SK-N-SH (cell line): ENCODE measurements at regions not wholly inside any gene's neighbourhood (a gene's known extent, or its start where the extent isn't known, plus 50 kb on each side); places are given as distances from the start of the nearest gene placed in this dataset.

Source experiments
- CTCF ChIA-PET: fragments of 300-600, 350-600 bp; formaldehyde crosslinking; extraction: SDS; loops from one replicate; lab custom pipeline; 2021; lab: Yijun Ruan, JAX
- POLR2A ChIA-PET: fragments of 350-600 bp; sonication (Branson Sonifier 250); formaldehyde crosslinking; extraction: SDS; loops from one replicate; lab custom pipeline; 2020; ENCODE audit warnings: antibody characterized with exemption, inconsistent platforms; lab: Yijun Ruan, JAX
- DNase-seq: peaks from one replicate; pipeline ENCODE4 v3.0.0; 2012
- H2AFZ ChIP-seq: fragments of 200-600 bp; sonication (generic); 2 replicates; pipeline ENCODE4 v1.8.1; 2016; ENCODE audit warnings: antibody characterized with exemption, mild to moderate bottlenecking, low read depth
- H3F3A ChIP-seq: fragments of 200-600 bp; sonication (generic); replicated peaks from 2 replicates; pipeline ENCODE3; 2016; ENCODE audit warnings: antibody characterized with exemption, mild to moderate bottlenecking; ENCODE audit not compliant: insufficient read depth
- H3K27ac ChIP-seq, 2 experiments: fragments of 200-500 bp in 1 of 2; fragments of 200-600 bp in 1 of 2; sonication (Bioruptor generic) in 1 of 2; sonication (generic), shearing (Covaris generic) in 1 of 2; 2 replicates each; pipeline versions ENCODE4 v1.5.1 to v1.6.1; 2014 to 2016; ENCODE audit warnings: low read depth in 2 of 2, inconsistent platforms in 1 of 2, low read length in 1 of 2, mild to moderate bottlenecking in 1 of 2, mixed read lengths in 1 of 2
- H3K27me3 ChIP-seq: fragments of 200-600 bp; sonication (generic), shearing (Covaris generic); 2 replicates; pipeline ENCODE4 v1.6.1; 2016; ENCODE audit warnings: mixed run types; ENCODE audit not compliant: insufficient read depth
- H3K36me3 ChIP-seq, 2 experiments: fragments of 200-500 bp in 1 of 2; fragments of 200-600 bp in 1 of 2; sonication (Bioruptor generic) in 1 of 2; sonication (generic) in 1 of 2; replicated peaks in 1 of 2; 2 replicates each; pipeline versions ENCODE3 to v1.5.1; 2014 to 2016; ENCODE audit warnings: low read length in 1 of 2, mild to moderate bottlenecking in 1 of 2; ENCODE audit not compliant: insufficient read depth in 2 of 2, control insufficient read depth in 1 of 2
- H3K4me1 ChIP-seq, 2 experiments: fragments of 200-500 bp in 1 of 2; fragments of 200-600 bp in 1 of 2; sonication (Bioruptor generic) in 1 of 2; sonication (generic), shearing (Covaris generic) in 1 of 2; 2 replicates each; pipeline versions ENCODE4 v1.5.1 to v1.6.1; 2014 to 2016; ENCODE audit warnings: low read depth in 1 of 2, low read length in 1 of 2, mixed run types in 1 of 2; ENCODE audit not compliant: insufficient read depth in 2 of 2, control insufficient read depth in 1 of 2
- H3K4me2 ChIP-seq: fragments of 200-600 bp; sonication (generic), shearing (Covaris generic); 2 replicates; pipeline ENCODE4 v1.6.1; 2017; ENCODE audit warnings: mixed run types
- H3K4me3 ChIP-seq, 2 experiments: fragments of 200-500 bp in 1 of 2; fragments of 200-600 bp in 1 of 2; sonication (Bioruptor generic) in 1 of 2; sonication (generic), shearing (Covaris generic) in 1 of 2; 2 replicates each; pipeline versions ENCODE4 v1.5.1 to v1.8.1; 2014 to 2016; ENCODE audit warnings: low read depth in 2 of 2, inconsistent platforms in 1 of 2, low read length in 1 of 2, mild to moderate bottlenecking in 1 of 2, mixed read lengths in 1 of 2, moderate library complexity in 1 of 2
- H3K79me2 ChIP-seq: fragments of 200-600 bp; sonication (generic); 2 replicates; pipeline ENCODE4 v1.8.1; 2017; ENCODE audit warnings: mild to moderate bottlenecking; ENCODE audit not compliant: insufficient read depth
- H3K9ac ChIP-seq: fragments of 200-600 bp; sonication (generic); 2 replicates; pipeline ENCODE4 v1.6.1; 2017; ENCODE audit warnings: mixed run types
- H3K9me2 ChIP-seq: fragments of 200-600 bp; sonication (generic); 2 replicates; pipeline ENCODE4 v1.6.1; 2017; ENCODE audit warnings: mixed run types
- H3K9me3 ChIP-seq: fragments of 200-600 bp; sonication (generic); 2 replicates; pipeline ENCODE4 v1.6.1; 2017; ENCODE audit warnings: mixed run types, mild to moderate bottlenecking, moderate library complexity
- H4K20me1 ChIP-seq: fragments of 200-600 bp; sonication (generic); 2 replicates; pipeline ENCODE4 v1.6.1; 2017; ENCODE audit warnings: mild to moderate bottlenecking, mixed run types; ENCODE audit not compliant: insufficient read depth
- CHD2 ChIP-seq: fragments of 150-350 bp; IDR thresholded peaks from 2 replicates; pipeline ENCODE4 v1.6.1; 2018; ENCODE audit warnings: low read length; ENCODE audit not compliant: partially characterized antibody
- EP300 ChIP-seq, 2 experiments: IDR thresholded peaks; 2 replicates each; pipeline versions ENCODE4 v1.4.0 to v1.6.1; 2012; ENCODE audit warnings: borderline replicate concordance in 1 of 2, low read depth in 1 of 2, low read length in 1 of 2
- FOSL2 ChIP-seq: IDR thresholded peaks from 2 replicates; pipeline ENCODE4 v1.4.0; 2012; ENCODE audit warnings: low read depth, mild to moderate bottlenecking, moderate library complexity, borderline replicate concordance
- FOXJ3 ChIP-seq: sonication (generic); formaldehyde crosslinking; IDR thresholded peaks from 2 replicates; pipeline ENCODE4 v1.5.1; 2020; ENCODE audit warnings: mild to moderate bottlenecking, missing genetic modification reagents
- JUND ChIP-seq: IDR thresholded peaks from 2 replicates; pipeline ENCODE4 v1.4.0; 2012
- NFIC ChIP-seq: IDR thresholded peaks from 2 replicates; pipeline ENCODE4 v1.4.0; 2012; ENCODE audit warnings: borderline replicate concordance
- PBX3 ChIP-seq: IDR thresholded peaks from 2 replicates; pipeline ENCODE4; 2012
- POLR2AphosphoS5 ChIP-seq: IDR thresholded peaks from 2 replicates; pipeline ENCODE4 v1.6.1; 2012; ENCODE audit warnings: low read depth, low read length
- RAD21 ChIP-seq: IDR thresholded peaks from 2 replicates; pipeline ENCODE4 v1.6.1; 2012; ENCODE audit warnings: mild to moderate bottlenecking, low read length
- RXRA ChIP-seq: IDR thresholded peaks from 2 replicates; pipeline ENCODE4 v1.4.0; 2012; ENCODE audit warnings: low read depth, mild to moderate bottlenecking, borderline replicate concordance
- SMC3 ChIP-seq: IDR thresholded peaks from 2 replicates; pipeline ENCODE4 v1.6.1; 2012; ENCODE audit warnings: low read depth, low read length, improper control_type of control experiment
- TAF1 ChIP-seq: IDR thresholded peaks from 2 replicates; pipeline ENCODE4 v1.6.1; 2012; ENCODE audit warnings: low read depth, mild to moderate bottlenecking, low read length, moderate library complexity, borderline replicate concordance
- TCF12 ChIP-seq: IDR thresholded peaks from 2 replicates; pipeline ENCODE4 v1.4.0; 2012
- USF2 ChIP-seq: fragments of 150-350 bp; IDR thresholded peaks from 2 replicates; pipeline ENCODE4 v1.6.1; 2017; ENCODE audit warnings: antibody characterized with exemption, low read length, low read depth, borderline replicate concordance
- WGBS: methylation state at CpG from one replicate; pipeline ENCODE4 v1.1.6; 2017; ENCODE audit warnings: low lambda C conversion rate; 5-methylcytosine and 5-hydroxymethylcytosine counted together
- TF ChIP-seq, protein P1 (sequence below): fragments of 200-600 bp; sonication (generic); IDR thresholded peaks from 2 replicates; pipeline ENCODE4 v1.6.1; 2017; ENCODE audit warnings: antibody characterized with exemption, mild to moderate bottlenecking, moderate library complexity
- TF ChIP-seq, protein P2 (sequence below): IDR thresholded peaks from 2 replicates; pipeline ENCODE4 v1.4.0; 2012; ENCODE audit warnings: low read depth, borderline replicate concordance

- POLR2A ChIA-PET, result no interaction called here
- Histone ChIP-seq H3K9me3 (no peaks in the 10 kb centered on the region), H3K4me1 (peaks cover 0 to 10% of the 10 kb centered on the region in 2 experiments; a peak in 2 of 4 replicates), H3F3A (no peaks in the 10 kb centered on the region), H3K36me3 (no peaks in the 10 kb centered on the region), H3K4me3 (no peak overlapping the region), H3K79me2 (no peaks in the 10 kb centered on the region), H2AFZ (no peak overlapping the region), H3K27me3 (no peaks in the 10 kb centered on the region), H3K9me2 (no peaks in the 10 kb centered on the region), H3K4me2 (no peak overlapping the region), H4K20me1 (no peaks in the 10 kb centered on the region), H3K27ac (peak overlapping the region; percentile 0 to 18; a peak in 3 of 4 replicates), H3K9ac (no peak overlapping the region)
- WGBS, result 53% methylated on average over 3 of the region's 3 CpGs
- no peak for DNase-seq
- CTCF ChIA-PET, result interaction anchor here (0.6 to 1.7 kb wide), 8 partner anchors 8 to 1385 kb away, joined by 3 to 5 read pairs (median 4); no protein-coding TSS in a partner anchor
- TF ChIP-seq PBX3 (peak; percentile 59; the same call in 1 of the 2 replicates), CHD2 (peak; percentile 16), RAD21 (peak; percentile 62), SMC3 (peak; percentile 39), USF2 (no peak), TCF12 (peak; percentile 53), FOXJ3 (CRISPR knock-in tag) (no peak), FOSL2 (peak; percentile 83; the same call in 1 of the 2 replicates), EP300 (IDR thresholded peaks at IDR 0.05; ENCODE audit: borderline replicate concordance in 1 of 2, low read depth in 1 of 2, low read length in 1 of 2) (peak; percentile 23 to 53; a peak in 1 of 4 replicates), POLR2AphosphoS5 (peak; percentile 26; the same call in 1 of the 2 replicates), NFIC (peak; percentile 61; the same call in 1 of the 2 replicates), JUND (peak; percentile 83), RXRA (0 out of 2 replicates have a peak, but pooled peaks have one; percentile 15), TAF1 (no peak)
- TF ChIP-seq, protein P1, sequence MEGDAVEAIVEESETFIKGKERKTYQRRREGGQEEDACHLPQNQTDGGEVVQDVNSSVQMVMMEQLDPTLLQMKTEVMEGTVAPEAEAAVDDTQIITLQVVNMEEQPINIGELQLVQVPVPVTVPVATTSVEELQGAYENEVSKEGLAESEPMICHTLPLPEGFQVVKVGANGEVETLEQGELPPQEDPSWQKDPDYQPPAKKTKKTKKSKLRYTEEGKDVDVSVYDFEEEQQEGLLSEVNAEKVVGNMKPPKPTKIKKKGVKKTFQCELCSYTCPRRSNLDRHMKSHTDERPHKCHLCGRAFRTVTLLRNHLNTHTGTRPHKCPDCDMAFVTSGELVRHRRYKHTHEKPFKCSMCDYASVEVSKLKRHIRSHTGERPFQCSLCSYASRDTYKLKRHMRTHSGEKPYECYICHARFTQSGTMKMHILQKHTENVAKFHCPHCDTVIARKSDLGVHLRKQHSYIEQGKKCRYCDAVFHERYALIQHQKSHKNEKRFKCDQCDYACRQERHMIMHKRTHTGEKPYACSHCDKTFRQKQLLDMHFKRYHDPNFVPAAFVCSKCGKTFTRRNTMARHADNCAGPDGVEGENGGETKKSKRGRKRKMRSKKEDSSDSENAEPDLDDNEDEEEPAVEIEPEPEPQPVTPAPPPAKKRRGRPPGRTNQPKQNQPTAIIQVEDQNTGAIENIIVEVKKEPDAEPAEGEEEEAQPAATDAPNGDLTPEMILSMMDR, result peak; percentile 66
- TF ChIP-seq, protein P2, sequence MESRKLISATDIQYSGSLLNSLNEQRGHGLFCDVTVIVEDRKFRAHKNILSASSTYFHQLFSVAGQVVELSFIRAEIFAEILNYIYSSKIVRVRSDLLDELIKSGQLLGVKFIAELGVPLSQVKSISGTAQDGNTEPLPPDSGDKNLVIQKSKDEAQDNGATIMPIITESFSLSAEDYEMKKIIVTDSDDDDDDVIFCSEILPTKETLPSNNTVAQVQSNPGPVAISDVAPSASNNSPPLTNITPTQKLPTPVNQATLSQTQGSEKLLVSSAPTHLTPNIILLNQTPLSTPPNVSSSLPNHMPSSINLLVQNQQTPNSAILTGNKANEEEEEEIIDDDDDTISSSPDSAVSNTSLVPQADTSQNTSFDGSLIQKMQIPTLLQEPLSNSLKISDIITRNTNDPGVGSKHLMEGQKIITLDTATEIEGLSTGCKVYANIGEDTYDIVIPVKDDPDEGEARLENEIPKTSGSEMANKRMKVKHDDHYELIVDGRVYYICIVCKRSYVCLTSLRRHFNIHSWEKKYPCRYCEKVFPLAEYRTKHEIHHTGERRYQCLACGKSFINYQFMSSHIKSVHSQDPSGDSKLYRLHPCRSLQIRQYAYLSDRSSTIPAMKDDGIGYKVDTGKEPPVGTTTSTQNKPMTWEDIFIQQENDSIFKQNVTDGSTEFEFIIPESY, result no peak
Observed at GRCh38 chr13:79631051-79631659, 150.2 kb downstream of the NDFIP2 start.
